HG03280 (cell line): ENCODE measurements at regions not wholly inside any gene's neighbourhood (a gene's known extent, or its start where the extent isn't known, plus 50 kb on each side); places are given as distances from the start of the nearest gene placed in this dataset.

Experiments used
- ATAC-seq: cut with Tn5 transposase; IDR thresholded peaks from one replicate; pipeline ENCODE4 v1.9.1; 2021; ENCODE audit warnings: mild to moderate bottlenecking, moderate library complexity; ENCODE audit not compliant: unreplicated experiment

- ATAC-seq, result no peak
These were observed 251.2 kb downstream of the PLK2 start for GRCh38 chr5:58208674-58209073.

GRCh38 chr5:58207076-58207475, 252.8 kb downstream of the PLK2 start:
- ATAC-seq, result no peak

GRCh38 chr5:58204966-58205365, 254.9 kb downstream of the PLK2 start:
- no peak for ATAC-seq

GRCh38 chr5:58202941-58203444, 256.9 kb downstream of the PLK2 start:
- no peak for ATAC-seq

- ATAC-seq, result no peak
These were observed 257.8 kb downstream of the PLK2 start for GRCh38 chr5:58201922-58202648.

- ATAC-seq, result no peak
These were observed 259.4 kb downstream of the PLK2 start for GRCh38 chr5:58200451-58200850.

GRCh38 chr5:58199087-58199486, 260.8 kb downstream of the PLK2 start:
- ATAC-seq, result no peak

GRCh38 chr5:58198330-58198729, 261.6 kb downstream of the PLK2 start:
- no peak for ATAC-seq

- ATAC-seq, result no peak
These were observed 262.0 kb downstream of the PLK2 start for GRCh38 chr5:58197875-58198274.

GRCh38 chr5:58191443-58191842, 268.4 kb downstream of the PLK2 start:
- ATAC-seq, result no peak

- ATAC-seq, result no peak
These were observed 271.6 kb downstream of the PLK2 start for GRCh38 chr5:58188262-58188651.

- ATAC-seq, result no peak
These were observed 272.2 kb downstream of the PLK2 start for GRCh38 chr5:58187432-58188261.

GRCh38 chr5:58185801-58186200, 274.1 kb downstream of the PLK2 start:
- ATAC-seq, result no peak

GRCh38 chr5:58185397-58185796, 274.5 kb downstream of the PLK2 start:
- no peak for ATAC-seq

- no peak for ATAC-seq
These were observed 275.0 kb downstream of the PLK2 start for GRCh38 chr5:58184910-58185309.

- no peak for ATAC-seq
These were observed 276.1 kb downstream of the PLK2 start for GRCh38 chr5:58183786-58184085.

GRCh38 chr5:58183078-58183785, 276.7 kb downstream of the PLK2 start:
- no peak for ATAC-seq

- no peak for ATAC-seq
These were observed 277.5 kb downstream of the PLK2 start for GRCh38 chr5:58182287-58182841.

- ATAC-seq, result no peak
These were observed 278.2 kb downstream of the PLK2 start for GRCh38 chr5:58181578-58182286.

GRCh38 chr5:58172946-58173345, 286.9 kb downstream of the PLK2 start:
- no peak for ATAC-seq

- no peak for ATAC-seq
These were observed 294.7 kb downstream of the PLK2 start for GRCh38 chr5:58165152-58165551.
